ENCODE measurements at regions not wholly inside any gene's neighbourhood (a gene's known extent, or its start where the extent isn't known, plus 50 kb on each side); places are given as distances from the start of the nearest gene placed in this dataset.

DNA sequence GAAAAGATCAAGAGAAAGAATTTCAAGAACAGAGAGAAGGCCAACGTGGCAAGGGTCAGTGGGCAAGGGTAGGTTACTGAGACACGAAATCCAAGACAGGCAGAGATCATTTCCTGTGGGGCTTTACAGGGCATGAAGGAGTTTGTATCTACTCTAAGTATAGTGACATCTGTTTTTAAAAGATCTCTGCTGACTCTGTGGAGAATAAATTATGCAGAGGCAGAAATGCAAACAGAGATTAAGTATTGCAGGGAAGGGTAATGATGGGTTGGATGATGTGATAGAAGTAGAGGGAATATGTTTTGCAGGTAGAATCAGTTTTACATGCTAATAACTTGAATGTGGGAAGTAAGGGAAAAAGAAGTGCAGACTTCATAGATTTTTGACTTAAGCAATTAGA is 243.5 kb downstream of the FRK start:
- H3K9me3 ChIP-seq: no peaks in the 10 kb centered on the region
- TF ChIP-seq CTCF (IDR thresholded peaks at IDR 0.05; ENCODE audit: low read depth, low read length): no peak
- H3K27me3 ChIP-seq: no peaks in the 10 kb centered on the region
- no peak for DNase-seq
- H3K4me1 ChIP-seq: no peaks in the 10 kb centered on the region
- H3K4me3 ChIP-seq (ENCODE audit: low read depth, low read length): no peak overlapping the region
- no peaks in the 10 kb centered on the region for H3K36me3 ChIP-seq

- Histone ChIP-seq H3K27me3 (no peaks in the 10 kb centered on the region), H3K4me1 (peaks cover 5% of the 10 kb centered on the region), H3K36me3 (no peaks in the 10 kb centered on the region), H3K4me3 (ENCODE audit: low read depth, low read length) (no peak overlapping the region), H3K9me3 (no peaks in the 10 kb centered on the region)
- TF ChIP-seq CTCF (IDR thresholded peaks at IDR 0.05; ENCODE audit: low read depth, low read length): no peak
- DNase-seq: no peak
Observed at GRCh38 chr6:115814907-115815306, 245.8 kb downstream of the FRK start.

DNA sequence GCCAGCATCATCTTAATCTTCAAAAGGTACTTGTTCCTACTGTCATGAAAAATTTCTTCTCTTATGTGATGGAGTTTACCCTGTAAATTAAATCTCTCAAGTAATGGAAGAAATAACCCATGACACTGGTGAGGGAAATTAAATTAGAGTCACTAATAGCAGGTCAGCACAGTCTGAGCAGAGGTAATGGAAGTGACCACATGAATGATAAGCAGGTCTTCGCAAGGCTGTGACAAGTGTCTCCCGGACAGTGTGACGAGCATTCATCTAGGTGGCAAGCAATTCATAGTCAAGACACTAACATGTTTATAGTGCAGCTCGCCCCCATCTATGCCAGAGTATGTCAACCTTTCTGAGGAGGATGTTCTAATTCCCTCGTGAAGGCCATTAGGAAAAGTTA is 249.2 kb downstream of the FRK start:
- peaks cover 5% of the 10 kb centered on the region for H3K4me1 ChIP-seq
- TF ChIP-seq CTCF (IDR thresholded peaks at IDR 0.05; ENCODE audit: low read depth, low read length): no peak
- no peaks in the 10 kb centered on the region for H3K9me3 ChIP-seq
- H3K36me3 ChIP-seq: no peaks in the 10 kb centered on the region
- H3K4me3 ChIP-seq (ENCODE audit: low read depth, low read length): no peak overlapping the region
- H3K27me3 ChIP-seq: no peaks in the 10 kb centered on the region
- DNase-seq: no peak

- H3K36me3 ChIP-seq: no peaks in the 10 kb centered on the region
- no peaks in the 10 kb centered on the region for H3K27me3 ChIP-seq
- H3K4me3 ChIP-seq (ENCODE audit: low read depth, low read length): no peak overlapping the region
- H3K9me3 ChIP-seq: no peaks in the 10 kb centered on the region
- DNase-seq: no peak
- TF ChIP-seq CTCF (IDR thresholded peaks at IDR 0.05; ENCODE audit: low read depth, low read length): no peak
- H3K4me1 ChIP-seq: no peaks in the 10 kb centered on the region
Observed at GRCh38 chr6:115798229-115798628, 262.5 kb downstream of the FRK start.

- DNase-seq: no peak
- no peaks in the 10 kb centered on the region; the same call in 1 of the 2 replicates for H3K9me3 ChIP-seq
- H3K4me1 ChIP-seq: no peaks in the 10 kb centered on the region
- no peaks in the 10 kb centered on the region for H3K27me3 ChIP-seq
- no peak overlapping the region for H3K4me3 ChIP-seq (ENCODE audit: low read depth, low read length)
- no peaks in the 10 kb centered on the region for H3K36me3 ChIP-seq
- TF ChIP-seq CTCF (IDR thresholded peaks at IDR 0.05; ENCODE audit: low read depth, low read length): no peak
Observed at GRCh38 chr6:115796829-115797228, 263.9 kb downstream of the FRK start.

DNA sequence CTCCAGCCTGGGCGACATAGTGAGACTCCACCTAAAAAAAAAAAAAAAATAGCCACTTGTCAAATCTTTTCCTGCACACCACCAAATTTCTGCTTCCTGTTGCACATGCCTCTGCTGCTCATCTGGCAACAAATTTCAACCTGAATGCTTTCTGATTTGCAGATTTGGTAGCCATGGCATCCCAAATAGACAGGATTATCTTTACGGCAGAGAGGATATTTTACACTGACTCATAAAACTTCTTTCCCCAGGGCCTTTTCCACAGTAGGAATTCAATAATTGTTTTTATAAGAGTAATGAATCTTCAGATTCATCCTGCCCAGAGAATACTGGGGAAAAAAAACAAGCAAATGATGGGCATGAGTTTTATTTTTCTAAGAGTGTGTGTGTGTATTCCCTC is 264.6 kb downstream of the FRK start:
- H3K9me3 ChIP-seq: no peaks in the 10 kb centered on the region; the same call in 1 of the 2 replicates
- no peak overlapping the region for H3K4me3 ChIP-seq (ENCODE audit: low read depth, low read length)
- no peaks in the 10 kb centered on the region for H3K27me3 ChIP-seq
- no peak for TF ChIP-seq CTCF (IDR thresholded peaks at IDR 0.05; ENCODE audit: low read depth, low read length)
- no peak for DNase-seq
- H3K36me3 ChIP-seq: no peaks in the 10 kb centered on the region
- H3K4me1 ChIP-seq: no peaks in the 10 kb centered on the region
